ENCODE measurements at regions not wholly inside any gene's neighbourhood (a gene's known extent, or its start where the extent isn't known, plus 50 kb on each side); places are given as distances from the start of the nearest gene placed in this dataset.
A peak's percentile ranks its signal among the peaks of the same experiment; 100 is the strongest.
"Not testable (repeated sequence)": the region's sequence is repeated elsewhere in the genome, so short reads cannot be mapped to it uniquely, and the experiment has no call there.

GRCh38 chr9:85451680-85452079 lies 290.1 kb downstream of the AGTPBP1 start:
- intact Hi-C loops (cut with DNase I) = no loop called here
- DNase-seq (no peak), ATAC-seq (no peak)
- no peak overlapping the region for H3K27ac ChIP-seq
- no peaks in the 10 kb centered on the region for H3K9me3 ChIP-seq
- TF ChIP-seq CTCF (IDR thresholded peaks at IDR 0.05) = no peak
- H3K36me3 ChIP-seq = no peaks in the 10 kb centered on the region
- no peaks in the 10 kb centered on the region for H3K4me1 ChIP-seq
- no peaks in the 10 kb centered on the region for H3K27me3 ChIP-seq
- no peak overlapping the region for H3K4me3 ChIP-seq

- Histone ChIP-seq H3K36me3 (no peaks in the 10 kb centered on the region), H3K27me3 (no peaks in the 10 kb centered on the region), H3K9me3 (peaks cover 0 to 7% of the 10 kb centered on the region in 2 donors), H3K27ac (no peak overlapping the region), H3K4me3 (no peak overlapping the region), H3K4me1 (no peaks in the 10 kb centered on the region)
- DNase-seq (no peak), ATAC-seq (no peak)
- intact Hi-C loops (cut with DNase I) = no loop called here
- TF ChIP-seq CTCF (IDR thresholded peaks at IDR 0.05) = no peak
These were observed 295.9 kb downstream of the AGTPBP1 start for GRCh38 chr9:85445887-85446286.

- no peak overlapping the region for H3K27ac ChIP-seq
- no peaks in the 10 kb centered on the region for H3K4me1 ChIP-seq
- H3K4me3 ChIP-seq = no peak overlapping the region
- ATAC-seq (no peak), DNase-seq (no peak)
- H3K9me3 ChIP-seq = peaks cover 0 to 7% of the 10 kb centered on the region in 2 donors
- no peaks in the 10 kb centered on the region for H3K27me3 ChIP-seq
- intact Hi-C loops (cut with DNase I) = no loop called here
- no peaks in the 10 kb centered on the region for H3K36me3 ChIP-seq
- no peak for TF ChIP-seq CTCF (IDR thresholded peaks at IDR 0.05)
These were observed 297.5 kb downstream of the AGTPBP1 start for GRCh38 chr9:85444243-85444642.

- H3K27me3 ChIP-seq = no peaks in the 10 kb centered on the region
- no peak for ATAC-seq
- no peak for DNase-seq
- no peak overlapping the region for H3K4me3 ChIP-seq
- H3K27ac ChIP-seq = no peak overlapping the region
- intact Hi-C loops (cut with DNase I) = no loop called here
- no peaks in the 10 kb centered on the region for H3K36me3 ChIP-seq
- TF ChIP-seq CTCF (IDR thresholded peaks at IDR 0.05) = no peak
- H3K9me3 ChIP-seq = peaks cover 0 to 7% of the 10 kb centered on the region in 2 donors
- no peaks in the 10 kb centered on the region for H3K4me1 ChIP-seq
These were observed 298.6 kb downstream of the AGTPBP1 start for GRCh38 chr9:85443190-85443598.

GRCh38 chr9:85439791-85440190 lies 302.0 kb downstream of the AGTPBP1 start:
- no peaks in the 10 kb centered on the region for H3K36me3 ChIP-seq
- intact Hi-C loops (cut with DNase I) = no loop called here
- DNase-seq = no peak
- H3K9me3 ChIP-seq = peaks cover 0 to 3% of the 10 kb centered on the region in 2 donors
- H3K27me3 ChIP-seq = no peaks in the 10 kb centered on the region
- H3K27ac ChIP-seq = no peak overlapping the region
- no peaks in the 10 kb centered on the region for H3K4me1 ChIP-seq
- no peak overlapping the region for H3K4me3 ChIP-seq
- ATAC-seq = no peak
- no peak for TF ChIP-seq CTCF (IDR thresholded peaks at IDR 0.05)

GRCh38 chr9:85433956-85434355 lies 307.8 kb downstream of the AGTPBP1 start:
- ATAC-seq; H3K4me3 ChIP-seq; H3K4me1 ChIP-seq; H3K27me3 ChIP-seq; H3K27ac ChIP-seq; H3K9me3 ChIP-seq; DNase-seq; H3K36me3 ChIP-seq; intact Hi-C loops (cut with DNase I): not testable (repeated sequence)

- H3K4me1 ChIP-seq; H3K27ac ChIP-seq; H3K27me3 ChIP-seq; H3K36me3 ChIP-seq; intact Hi-C loops (cut with DNase I); H3K4me3 ChIP-seq; H3K9me3 ChIP-seq: not testable (repeated sequence)
- peak; percentile 53 for ATAC-seq
- DNase-seq = peak in 1 of 4 donors; percentile 47
These were observed 308.2 kb downstream of the AGTPBP1 start for GRCh38 chr9:85433551-85433950.

Measured in left lung (tissue), 4 donors.